ENCODE measurements at regions not wholly inside any gene's neighbourhood (a gene's known extent, or its start where the extent isn't known, plus 50 kb on each side); places are given as distances from the start of the nearest gene placed in this dataset.

- Histone ChIP-seq H3K4me3 (no peak overlapping the region), H3K4me1 (no peaks in the 10 kb centered on the region), H3K36me3 (ENCODE audit: low read depth, missing control alignments) (no peaks in the 10 kb centered on the region), H3K27ac (no peak overlapping the region), H3K27me3 (no peaks in the 10 kb centered on the region), H3K9me3 (no peaks in the 10 kb centered on the region)
- 94 to 96% methylated on average over 6 of the region's 6 CpGs for WGBS, 2 donors
- no peak for DNase-seq
- TF ChIP-seq POLR2A (IDR thresholded peaks at IDR 0.05) (no peak), CTCF (IDR thresholded peaks at IDR 0.05) (no peak)
- intact Hi-C loops (cut with DNase I; ENCODE audit: low total_unique reads) = no loop called here
Measured at GRCh38 chrX:6757631-6758030, 222.7 kb upstream of the VCX3A start.

- Histone ChIP-seq H3K27ac (no peak overlapping the region), H3K4me3 (no peak overlapping the region), H3K27me3 (no peaks in the 10 kb centered on the region), H3K9me3 (no peaks in the 10 kb centered on the region), H3K4me1 (no peaks in the 10 kb centered on the region), H3K36me3 (ENCODE audit: low read depth, missing control alignments) (no peaks in the 10 kb centered on the region)
- DNase-seq = no peak
- TF ChIP-seq CTCF (IDR thresholded peaks at IDR 0.05) (no peak), POLR2A (IDR thresholded peaks at IDR 0.05) (no peak)
- intact Hi-C loops (cut with DNase I; ENCODE audit: low total_unique reads) = no loop called here
- 76 to 82% methylated on average over 3 of the region's 3 CpGs for WGBS, 2 donors
Measured at GRCh38 chrX:6748595-6748994, 213.7 kb upstream of the VCX3A start.

- no peaks in the 10 kb centered on the region for H3K27me3 ChIP-seq
- no peaks in the 10 kb centered on the region for H3K9me3 ChIP-seq
- H3K4me1 ChIP-seq = no peaks in the 10 kb centered on the region
- DNase-seq = no peak
- intact Hi-C loops (cut with DNase I; ENCODE audit: low total_unique reads) = no loop called here
- TF ChIP-seq POLR2A (IDR thresholded peaks at IDR 0.05) = no peak
- no peak for TF ChIP-seq CTCF (IDR thresholded peaks at IDR 0.05)
- no peak overlapping the region for H3K4me3 ChIP-seq
- H3K27ac ChIP-seq = no peak overlapping the region
- H3K36me3 ChIP-seq (ENCODE audit: low read depth, missing control alignments) = no peaks in the 10 kb centered on the region
- 83 to 85% methylated on average over 11 of the region's 11 CpGs for WGBS, 2 donors
Measured at GRCh38 chrX:6738518-6739470, 203.9 kb upstream of the VCX3A start.

GRCh38 chrX:6734844-6735634 is 200.1 kb upstream of the VCX3A start:
- no peak for TF ChIP-seq CTCF (IDR thresholded peaks at IDR 0.05)
- no peak for TF ChIP-seq POLR2A (IDR thresholded peaks at IDR 0.05)
- Histone ChIP-seq H3K36me3 (ENCODE audit: low read depth, missing control alignments) (no peaks in the 10 kb centered on the region), H3K27me3 (no peaks in the 10 kb centered on the region), H3K4me1 (no peaks in the 10 kb centered on the region), H3K27ac (no peak overlapping the region), H3K9me3 (no peaks in the 10 kb centered on the region), H3K4me3 (no peak overlapping the region)
- no peak for DNase-seq
- intact Hi-C loops (cut with DNase I; ENCODE audit: low total_unique reads) = no loop called here
- 65 to 71% methylated on average over 6 of the region's 6 CpGs for WGBS, 2 donors

Measured in testis (tissue), 2 donors.